Hindlimb muscle (tissue), 1 donor: ENCODE measurements at regions not wholly inside any gene's neighbourhood (a gene's known extent, or its start where the extent isn't known, plus 50 kb on each side); places are given as distances from the start of the nearest gene placed in this dataset.

Experiments
- DNase-seq: peaks from one replicate; pipeline ENCODE4 v3.0.0-alpha.2; 2013

- no peak for DNase-seq
Observed at GRCh38 chr1:240667351-240667750, 55.4 kb upstream of the GREM2 start.

GRCh38 chr1:240666568-240667198 lies 54.7 kb upstream of the GREM2 start:
- DNase-seq: no peak

DNA sequence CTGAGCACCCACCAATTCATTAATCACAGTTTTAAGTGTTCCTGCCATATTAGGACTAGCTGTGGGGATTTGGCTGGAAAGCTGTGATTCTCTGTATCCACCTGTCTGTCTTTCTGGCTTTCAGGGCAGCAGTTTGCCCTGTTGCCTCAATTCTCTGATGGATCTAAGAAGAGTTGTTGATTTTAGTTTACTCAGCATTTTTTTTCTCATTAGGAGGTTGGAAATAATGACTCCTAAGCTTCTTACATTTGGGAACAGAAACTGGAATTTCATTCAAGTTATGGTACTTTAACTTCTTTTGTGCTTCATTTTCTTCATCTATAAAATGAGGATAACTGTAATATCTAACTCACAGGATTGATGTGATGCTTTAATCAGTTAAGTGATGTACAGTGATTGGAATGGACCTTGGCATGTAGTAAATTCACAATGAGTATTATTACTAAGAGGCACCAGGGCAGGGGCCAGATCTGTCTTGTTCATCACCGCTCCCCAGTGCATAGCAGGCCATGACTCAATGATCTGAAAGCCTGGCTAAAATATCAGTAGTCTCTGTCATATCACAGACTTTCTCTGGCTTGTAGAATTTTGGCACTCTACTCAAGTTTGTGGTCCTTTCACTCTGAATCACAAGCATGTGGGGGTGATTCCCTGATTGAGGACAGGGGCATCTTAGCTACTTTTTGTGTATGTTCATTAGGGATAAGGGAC lies 51.4 kb upstream of the GREM2 start:
- no peak for DNase-seq
